ENCODE measurements at regions not wholly inside any gene's neighbourhood (a gene's known extent, or its start where the extent isn't known, plus 50 kb on each side); places are given as distances from the start of the nearest gene placed in this dataset.

- TF ChIP-seq REST (IDR thresholded peaks at IDR 0.05; ENCODE audit: borderline replicate concordance) (no peak), REST (CRISPR knock-in tag; IDR thresholded peaks at IDR 0.05; ENCODE audit: low read depth) (no peak), XRCC5 (IDR thresholded peaks at IDR 0.05; ENCODE audit: low read depth, low read length) (no peak), ZNF212 (CRISPR knock-in tag; IDR thresholded peaks at IDR 0.05) (no peak)
These were observed 161.0 kb downstream of the FOXB1 start (continued) for GRCh38 chr15:60165111-60165510.

Measured in K562 (cell line).